ENCODE measurements at regions not wholly inside any gene's neighbourhood (a gene's known extent, or its start where the extent isn't known, plus 50 kb on each side); places are given as distances from the start of the nearest gene placed in this dataset.

DNA sequence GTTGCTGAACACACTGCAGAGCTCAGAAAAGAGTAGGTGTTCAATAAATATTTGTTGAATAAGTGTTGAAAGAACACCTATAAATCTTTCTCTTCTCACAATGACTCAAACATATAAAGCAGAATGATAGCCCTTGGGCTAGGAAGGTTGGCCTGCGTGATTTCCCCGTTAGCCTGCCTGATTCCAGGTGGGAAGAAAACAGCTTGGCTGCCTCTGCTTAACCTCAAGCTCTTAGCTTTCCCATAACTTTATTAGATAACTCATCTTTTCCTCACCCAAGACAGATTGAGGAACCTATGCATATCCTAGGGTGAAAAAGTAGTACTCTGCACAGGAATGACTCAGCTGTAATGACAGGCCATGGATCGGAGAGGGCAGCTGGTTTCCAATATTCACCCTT lies 300.3 kb upstream of the ID4 start:
- TF ChIP-seq EP300 (conservative IDR thresholded peaks at IDR 0.05; ENCODE audit: poor library complexity, severe bottlenecking) (no peak), RAD21 (conservative IDR thresholded peaks at IDR 0.05) (no peak), MXI1 (conservative IDR thresholded peaks at IDR 0.05; ENCODE audit: poor library complexity, severe bottlenecking) (no peak), SMC3 (conservative IDR thresholded peaks at IDR 0.05; ENCODE audit: poor library complexity) (no peak), POLR2AphosphoS5 (IDR thresholded peaks at IDR 0.05) (no peak), EZH2 (IDR thresholded peaks at IDR 0.05; ENCODE audit: borderline replicate concordance, insufficient read depth, low read length, poor library complexity, severe bottlenecking) (no peak), TAF1 (IDR thresholded peaks at IDR 0.05; ENCODE audit: low read depth) (no peak)
- TF ChIP-seq, protein P1, sequence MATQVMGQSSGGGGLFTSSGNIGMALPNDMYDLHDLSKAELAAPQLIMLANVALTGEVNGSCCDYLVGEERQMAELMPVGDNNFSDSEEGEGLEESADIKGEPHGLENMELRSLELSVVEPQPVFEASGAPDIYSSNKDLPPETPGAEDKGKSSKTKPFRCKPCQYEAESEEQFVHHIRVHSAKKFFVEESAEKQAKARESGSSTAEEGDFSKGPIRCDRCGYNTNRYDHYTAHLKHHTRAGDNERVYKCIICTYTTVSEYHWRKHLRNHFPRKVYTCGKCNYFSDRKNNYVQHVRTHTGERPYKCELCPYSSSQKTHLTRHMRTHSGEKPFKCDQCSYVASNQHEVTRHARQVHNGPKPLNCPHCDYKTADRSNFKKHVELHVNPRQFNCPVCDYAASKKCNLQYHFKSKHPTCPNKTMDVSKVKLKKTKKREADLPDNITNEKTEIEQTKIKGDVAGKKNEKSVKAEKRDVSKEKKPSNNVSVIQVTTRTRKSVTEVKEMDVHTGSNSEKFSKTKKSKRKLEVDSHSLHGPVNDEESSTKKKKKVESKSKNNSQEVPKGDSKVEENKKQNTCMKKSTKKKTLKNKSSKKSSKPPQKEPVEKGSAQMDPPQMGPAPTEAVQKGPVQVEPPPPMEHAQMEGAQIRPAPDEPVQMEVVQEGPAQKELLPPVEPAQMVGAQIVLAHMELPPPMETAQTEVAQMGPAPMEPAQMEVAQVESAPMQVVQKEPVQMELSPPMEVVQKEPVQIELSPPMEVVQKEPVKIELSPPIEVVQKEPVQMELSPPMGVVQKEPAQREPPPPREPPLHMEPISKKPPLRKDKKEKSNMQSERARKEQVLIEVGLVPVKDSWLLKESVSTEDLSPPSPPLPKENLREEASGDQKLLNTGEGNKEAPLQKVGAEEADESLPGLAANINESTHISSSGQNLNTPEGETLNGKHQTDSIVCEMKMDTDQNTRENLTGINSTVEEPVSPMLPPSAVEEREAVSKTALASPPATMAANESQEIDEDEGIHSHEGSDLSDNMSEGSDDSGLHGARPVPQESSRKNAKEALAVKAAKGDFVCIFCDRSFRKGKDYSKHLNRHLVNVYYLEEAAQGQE (IDR thresholded peaks at IDR 0.05; ENCODE audit: borderline replicate concordance), result no peak
- TF ChIP-seq, protein P2, sequence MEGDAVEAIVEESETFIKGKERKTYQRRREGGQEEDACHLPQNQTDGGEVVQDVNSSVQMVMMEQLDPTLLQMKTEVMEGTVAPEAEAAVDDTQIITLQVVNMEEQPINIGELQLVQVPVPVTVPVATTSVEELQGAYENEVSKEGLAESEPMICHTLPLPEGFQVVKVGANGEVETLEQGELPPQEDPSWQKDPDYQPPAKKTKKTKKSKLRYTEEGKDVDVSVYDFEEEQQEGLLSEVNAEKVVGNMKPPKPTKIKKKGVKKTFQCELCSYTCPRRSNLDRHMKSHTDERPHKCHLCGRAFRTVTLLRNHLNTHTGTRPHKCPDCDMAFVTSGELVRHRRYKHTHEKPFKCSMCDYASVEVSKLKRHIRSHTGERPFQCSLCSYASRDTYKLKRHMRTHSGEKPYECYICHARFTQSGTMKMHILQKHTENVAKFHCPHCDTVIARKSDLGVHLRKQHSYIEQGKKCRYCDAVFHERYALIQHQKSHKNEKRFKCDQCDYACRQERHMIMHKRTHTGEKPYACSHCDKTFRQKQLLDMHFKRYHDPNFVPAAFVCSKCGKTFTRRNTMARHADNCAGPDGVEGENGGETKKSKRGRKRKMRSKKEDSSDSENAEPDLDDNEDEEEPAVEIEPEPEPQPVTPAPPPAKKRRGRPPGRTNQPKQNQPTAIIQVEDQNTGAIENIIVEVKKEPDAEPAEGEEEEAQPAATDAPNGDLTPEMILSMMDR (IDR thresholded peaks at IDR 0.05; ENCODE audit: poor library complexity, severe bottlenecking), result no peak
- no peaks in the 10 kb centered on the region for H3K79me2 ChIP-seq (replicated peaks; ENCODE audit: insufficient read depth, low read length)
- H3F3A ChIP-seq (ENCODE audit: insufficient read depth, low read length, poor library complexity, severe bottlenecking), result no peaks in the 10 kb centered on the region
- no peaks in the 10 kb centered on the region for H4K20me1 ChIP-seq (ENCODE audit: insufficient read depth)
- no peaks in the 10 kb centered on the region for H3K27me3 ChIP-seq (ENCODE audit: insufficient read depth, low read depth, low read length)
- no peaks in the 10 kb centered on the region for H3K36me3 ChIP-seq (ENCODE audit: insufficient read depth, low read length)
- no peak overlapping the region for H3K9ac ChIP-seq (ENCODE audit: low read length)
- H2AFZ ChIP-seq (ENCODE audit: low read depth, low read length), result no peak overlapping the region
- H3K9me2 ChIP-seq (ENCODE audit: insufficient read depth, low read length), result no peaks in the 10 kb centered on the region
- H3K4me3 ChIP-seq (ENCODE audit: low read length), result no peak overlapping the region
- no peak overlapping the region for H3K27ac ChIP-seq (ENCODE audit: low read length)
- no peaks in the 10 kb centered on the region for H3K9me3 ChIP-seq (ENCODE audit: low read length)
- H3K4me2 ChIP-seq (ENCODE audit: low read length), result no peak overlapping the region

DNA sequence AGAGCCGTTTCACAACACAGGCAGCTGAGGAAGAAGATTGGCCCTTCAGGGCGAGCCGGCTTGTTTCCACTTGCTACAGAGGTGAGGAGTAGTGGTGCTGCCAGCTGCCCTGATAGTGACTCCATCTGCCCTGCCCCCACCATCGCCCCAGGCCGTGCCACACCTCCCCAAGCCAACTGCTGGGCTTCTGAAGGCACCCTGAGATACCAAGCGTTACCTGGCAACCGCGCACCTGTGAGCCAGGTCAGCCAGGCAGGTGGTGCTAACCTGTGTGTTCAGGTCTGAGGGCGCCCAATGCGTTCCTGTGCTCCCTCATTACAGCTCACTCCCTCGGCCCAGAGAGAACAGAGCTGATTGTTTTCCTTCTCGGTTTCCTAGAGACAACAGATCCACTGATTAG lies 299.1 kb upstream of the ID4 start:
- Histone ChIP-seq H3K9ac (ENCODE audit: low read length) (no peak overlapping the region), H3K36me3 (ENCODE audit: insufficient read depth, low read length) (no peaks in the 10 kb centered on the region), H2AFZ (ENCODE audit: low read depth, low read length) (no peak overlapping the region), H3K9me3 (ENCODE audit: low read length) (no peaks in the 10 kb centered on the region), H3K27me3 (ENCODE audit: insufficient read depth, low read depth, low read length) (no peaks in the 10 kb centered on the region), H3K27ac (ENCODE audit: low read length) (no peak overlapping the region), H3F3A (ENCODE audit: insufficient read depth, low read length, poor library complexity, severe bottlenecking) (no peaks in the 10 kb centered on the region), H3K9me2 (ENCODE audit: insufficient read depth, low read length) (no peaks in the 10 kb centered on the region), H3K4me2 (ENCODE audit: low read length) (no peak overlapping the region), H4K20me1 (ENCODE audit: insufficient read depth) (no peaks in the 10 kb centered on the region), H3K4me3 (ENCODE audit: low read length) (no peak overlapping the region), H3K79me2 (replicated peaks; ENCODE audit: insufficient read depth, low read length) (no peaks in the 10 kb centered on the region)
- TF ChIP-seq POLR2AphosphoS5 (IDR thresholded peaks at IDR 0.05) (no peak), TAF1 (IDR thresholded peaks at IDR 0.05; ENCODE audit: low read depth) (no peak), MXI1 (conservative IDR thresholded peaks at IDR 0.05; ENCODE audit: poor library complexity, severe bottlenecking) (no peak), SMC3 (conservative IDR thresholded peaks at IDR 0.05; ENCODE audit: poor library complexity) (no peak), EP300 (conservative IDR thresholded peaks at IDR 0.05; ENCODE audit: poor library complexity, severe bottlenecking) (no peak), RAD21 (conservative IDR thresholded peaks at IDR 0.05) (no peak), EZH2 (IDR thresholded peaks at IDR 0.05; ENCODE audit: borderline replicate concordance, insufficient read depth, low read length, poor library complexity, severe bottlenecking) (no peak)
- TF ChIP-seq, protein P2 (IDR thresholded peaks at IDR 0.05; ENCODE audit: poor library complexity, severe bottlenecking), result no peak
- TF ChIP-seq, protein P1 (IDR thresholded peaks at IDR 0.05; ENCODE audit: borderline replicate concordance), result no peak
